ENCODE measurements at regions not wholly inside any gene's neighbourhood (a gene's known extent, or its start where the extent isn't known, plus 50 kb on each side); places are given as distances from the start of the nearest gene placed in this dataset.

DNA sequence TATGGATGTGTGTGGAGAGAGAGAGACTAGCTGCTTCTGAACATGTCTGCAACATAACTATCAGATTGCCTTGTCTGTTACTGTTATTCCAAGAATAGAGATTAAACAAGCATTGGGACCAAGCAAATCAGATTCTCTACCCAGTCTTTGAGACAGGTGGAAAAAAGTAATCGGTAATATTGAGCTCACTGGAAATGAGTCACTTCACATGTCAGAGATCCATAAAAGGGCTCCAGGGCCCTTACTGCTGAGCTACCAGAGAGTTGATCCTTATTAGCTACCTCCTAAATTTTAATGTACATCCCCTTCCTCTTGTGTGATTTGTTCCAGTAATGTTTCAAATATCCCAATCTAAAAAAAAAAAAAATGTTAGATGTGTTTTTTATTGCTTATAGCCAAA is 2118.0 kb downstream of the PCDH9 start:
- TF ChIP-seq, protein P1, sequence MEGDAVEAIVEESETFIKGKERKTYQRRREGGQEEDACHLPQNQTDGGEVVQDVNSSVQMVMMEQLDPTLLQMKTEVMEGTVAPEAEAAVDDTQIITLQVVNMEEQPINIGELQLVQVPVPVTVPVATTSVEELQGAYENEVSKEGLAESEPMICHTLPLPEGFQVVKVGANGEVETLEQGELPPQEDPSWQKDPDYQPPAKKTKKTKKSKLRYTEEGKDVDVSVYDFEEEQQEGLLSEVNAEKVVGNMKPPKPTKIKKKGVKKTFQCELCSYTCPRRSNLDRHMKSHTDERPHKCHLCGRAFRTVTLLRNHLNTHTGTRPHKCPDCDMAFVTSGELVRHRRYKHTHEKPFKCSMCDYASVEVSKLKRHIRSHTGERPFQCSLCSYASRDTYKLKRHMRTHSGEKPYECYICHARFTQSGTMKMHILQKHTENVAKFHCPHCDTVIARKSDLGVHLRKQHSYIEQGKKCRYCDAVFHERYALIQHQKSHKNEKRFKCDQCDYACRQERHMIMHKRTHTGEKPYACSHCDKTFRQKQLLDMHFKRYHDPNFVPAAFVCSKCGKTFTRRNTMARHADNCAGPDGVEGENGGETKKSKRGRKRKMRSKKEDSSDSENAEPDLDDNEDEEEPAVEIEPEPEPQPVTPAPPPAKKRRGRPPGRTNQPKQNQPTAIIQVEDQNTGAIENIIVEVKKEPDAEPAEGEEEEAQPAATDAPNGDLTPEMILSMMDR (IDR thresholded peaks at IDR 0.05) = no peak
- TF ChIP-seq EP300 (IDR thresholded peaks at IDR 0.05) (no peak), POLR2AphosphoS5 (IDR thresholded peaks at IDR 0.05) (no peak), POLR2A (IDR thresholded peaks at IDR 0.05) (no peak)

Data from suprapubic skin (tissue), 4 donors.